ENCODE measurements at regions not wholly inside any gene's neighbourhood (a gene's known extent, or its start where the extent isn't known, plus 50 kb on each side); places are given as distances from the start of the nearest gene placed in this dataset.
"Not testable (repeated sequence)": the region's sequence is repeated elsewhere in the genome, so short reads cannot be mapped to it uniquely, and the experiment has no call there.

GRCh38 chr2:216774620-216775019 lies 79.3 kb upstream of the IGFBP5 start:
- DNase-seq: no peak

- DNase-seq: no peak
Measured at GRCh38 chr2:216774180-216774579, 78.8 kb upstream of the IGFBP5 start.

GRCh38 chr2:216773072-216773471 lies 77.7 kb upstream of the IGFBP5 start:
- no peak for DNase-seq

- DNase-seq: no peak
Measured at GRCh38 chr2:216770717-216771116, 75.4 kb upstream of the IGFBP5 start.

- DNase-seq: no peak
Measured at GRCh38 chr2:216770050-216770449, 74.7 kb upstream of the IGFBP5 start.

- no peak for DNase-seq
Measured at GRCh38 chr2:216769626-216770025, 74.3 kb upstream of the IGFBP5 start.

- DNase-seq: no peak
Measured at GRCh38 chr2:216768908-216769411, 73.6 kb upstream of the IGFBP5 start.

GRCh38 chr2:216765761-216766262 lies 70.5 kb upstream of the IGFBP5 start:
- peak; percentile 95 for DNase-seq

GRCh38 chr2:216763396-216763795 lies 68.0 kb upstream of the IGFBP5 start:
- DNase-seq: no peak

GRCh38 chr2:216761809-216762208 lies 66.5 kb upstream of the IGFBP5 start:
- no peak for DNase-seq

GRCh38 chr2:216761133-216761532 lies 65.8 kb upstream of the IGFBP5 start:
- no peak for DNase-seq

GRCh38 chr2:216758256-216759155 lies 63.2 kb upstream of the IGFBP5 start:
- DNase-seq: no peak

GRCh38 chr2:216757532-216757931 lies 62.2 kb upstream of the IGFBP5 start:
- no peak for DNase-seq

- no peak for DNase-seq
Measured at GRCh38 chr2:216756435-216756834, 61.1 kb upstream of the IGFBP5 start.

GRCh38 chr2:216754812-216755211 lies 59.5 kb upstream of the IGFBP5 start:
- no peak for DNase-seq

GRCh38 chr2:216754336-216754735 lies 59.0 kb upstream of the IGFBP5 start:
- no peak for DNase-seq

- DNase-seq: no peak
Measured at GRCh38 chr2:216752855-216753505, 57.6 kb upstream of the IGFBP5 start.

GRCh38 chr2:216750750-216751149 lies 55.4 kb upstream of the IGFBP5 start:
- not testable (repeated sequence) for DNase-seq

- DNase-seq: not testable (repeated sequence)
Measured at GRCh38 chr2:216746268-216746667, 50.9 kb upstream of the IGFBP5 start.

- DNase-seq: no peak
Measured at GRCh38 chr2:216745453-216745852, 50.1 kb upstream of the IGFBP5 start.

Measured in COR-L47 (cell line).